ENCODE measurements at regions not wholly inside any gene's neighbourhood (a gene's known extent, or its start where the extent isn't known, plus 50 kb on each side); places are given as distances from the start of the nearest gene placed in this dataset.
"Not testable (repeated sequence)": the region's sequence is repeated elsewhere in the genome, so short reads cannot be mapped to it uniquely, and the experiment has no call there.

DNA sequence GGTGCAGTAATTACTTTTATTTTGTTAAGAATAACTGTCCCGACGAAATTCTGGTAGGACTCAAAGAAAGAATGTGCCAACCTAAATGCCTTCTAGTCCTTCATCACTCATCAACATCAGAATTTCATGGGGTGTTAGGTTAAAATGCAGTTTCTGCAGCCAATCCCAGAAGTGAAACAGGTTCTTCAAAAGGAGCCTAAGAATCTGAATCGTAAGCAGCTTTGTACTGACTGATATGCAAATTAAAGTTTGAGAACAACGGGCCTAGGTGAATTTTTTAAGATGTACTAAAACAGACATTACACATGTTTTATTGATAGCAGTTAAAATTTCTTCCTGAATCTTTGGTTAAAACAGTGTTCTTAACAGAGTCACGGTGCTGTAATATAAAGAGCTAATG is 140.3 kb upstream of the ZC3H15 start:
- DNase-seq (ENCODE audit: low spot score in 2 of 2): no peak
- no peak for TF ChIP-seq POLR2A (IDR thresholded peaks at IDR 0.05)
- TF ChIP-seq, protein P1, sequence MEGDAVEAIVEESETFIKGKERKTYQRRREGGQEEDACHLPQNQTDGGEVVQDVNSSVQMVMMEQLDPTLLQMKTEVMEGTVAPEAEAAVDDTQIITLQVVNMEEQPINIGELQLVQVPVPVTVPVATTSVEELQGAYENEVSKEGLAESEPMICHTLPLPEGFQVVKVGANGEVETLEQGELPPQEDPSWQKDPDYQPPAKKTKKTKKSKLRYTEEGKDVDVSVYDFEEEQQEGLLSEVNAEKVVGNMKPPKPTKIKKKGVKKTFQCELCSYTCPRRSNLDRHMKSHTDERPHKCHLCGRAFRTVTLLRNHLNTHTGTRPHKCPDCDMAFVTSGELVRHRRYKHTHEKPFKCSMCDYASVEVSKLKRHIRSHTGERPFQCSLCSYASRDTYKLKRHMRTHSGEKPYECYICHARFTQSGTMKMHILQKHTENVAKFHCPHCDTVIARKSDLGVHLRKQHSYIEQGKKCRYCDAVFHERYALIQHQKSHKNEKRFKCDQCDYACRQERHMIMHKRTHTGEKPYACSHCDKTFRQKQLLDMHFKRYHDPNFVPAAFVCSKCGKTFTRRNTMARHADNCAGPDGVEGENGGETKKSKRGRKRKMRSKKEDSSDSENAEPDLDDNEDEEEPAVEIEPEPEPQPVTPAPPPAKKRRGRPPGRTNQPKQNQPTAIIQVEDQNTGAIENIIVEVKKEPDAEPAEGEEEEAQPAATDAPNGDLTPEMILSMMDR (IDR thresholded peaks at IDR 0.05): no peak
- TF ChIP-seq EP300 (IDR thresholded peaks at IDR 0.05): no peak
- H3K4me1 ChIP-seq: peaks cover 0 to 14% (median 3%) of the 10 kb centered on the region in 4 donors
- H3K9me3 ChIP-seq: no peaks in the 10 kb centered on the region
- H3K27ac ChIP-seq: no peak overlapping the region
- 61 to 63% methylated on average over 5 of the region's 5 CpGs for WGBS, 2 donors
- H3K36me3 ChIP-seq: no peaks in the 10 kb centered on the region
- no peak overlapping the region for H3K4me3 ChIP-seq
- no peaks in the 10 kb centered on the region for H3K27me3 ChIP-seq

DNA sequence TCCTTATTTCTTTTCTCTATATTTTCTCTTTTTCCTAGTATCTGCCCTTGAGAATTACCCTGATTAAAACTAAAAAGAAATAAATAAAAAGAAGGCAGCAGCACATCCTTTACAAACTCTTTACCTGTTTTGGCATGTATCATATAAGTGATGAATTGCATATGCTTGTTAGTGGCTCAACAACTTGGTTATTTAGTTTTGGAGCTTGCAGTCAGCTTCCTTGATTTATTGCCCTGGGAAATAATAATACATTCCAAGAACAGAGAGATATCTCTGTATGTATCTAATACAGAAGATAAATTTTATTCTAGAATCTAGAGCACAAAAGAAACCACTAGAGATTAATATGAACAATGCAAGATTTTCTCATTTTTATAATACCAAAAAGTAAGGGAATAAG is 139.8 kb upstream of the ZC3H15 start:
- H3K27me3 ChIP-seq: no peaks in the 10 kb centered on the region
- H3K9me3 ChIP-seq: no peaks in the 10 kb centered on the region

DNA sequence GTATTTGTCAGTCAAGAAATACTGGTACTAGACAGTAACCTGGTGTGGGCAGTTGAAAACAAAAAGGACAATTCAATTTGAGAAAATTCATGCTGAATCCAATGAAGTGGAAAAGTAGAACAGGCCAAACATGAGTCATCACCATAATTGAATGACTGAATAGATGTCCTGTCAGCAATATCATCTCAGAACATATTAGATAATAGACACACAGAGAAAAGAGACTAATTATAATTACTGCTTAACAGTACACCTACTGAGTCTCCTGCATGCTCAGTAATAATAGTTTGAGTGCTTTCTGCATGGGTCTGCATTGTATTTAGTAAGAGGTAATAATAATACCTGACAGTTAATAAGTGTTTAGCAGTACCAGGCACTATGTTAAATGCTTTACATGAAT is 138.6 kb upstream of the ZC3H15 start:
- no peak for DNase-seq (ENCODE audit: low spot score in 2 of 2)
- peaks cover 0 to 6% (median 0%) of the 10 kb centered on the region in 4 donors for H3K9me3 ChIP-seq
- H3K27me3 ChIP-seq: no peaks in the 10 kb centered on the region
- H3K4me3 ChIP-seq: no peak overlapping the region
- no peaks in the 10 kb centered on the region for H3K36me3 ChIP-seq
- TF ChIP-seq EP300 (IDR thresholded peaks at IDR 0.05) (no peak), POLR2A (IDR thresholded peaks at IDR 0.05) (no peak)
- TF ChIP-seq, protein P1 (IDR thresholded peaks at IDR 0.05): no peak
- peaks cover 0 to 14% (median 3%) of the 10 kb centered on the region in 4 donors for H3K4me1 ChIP-seq
- no peak overlapping the region for H3K27ac ChIP-seq

More for the DNA sequence above, 139.8 kb upstream of the ZC3H15 start:
- DNase-seq (ENCODE audit: low spot score in 2 of 2): no peak
- no peaks in the 10 kb centered on the region for H3K36me3 ChIP-seq
- no peak for TF ChIP-seq POLR2A (IDR thresholded peaks at IDR 0.05)
- no peak for TF ChIP-seq EP300 (IDR thresholded peaks at IDR 0.05)
- TF ChIP-seq, protein P1 (IDR thresholded peaks at IDR 0.05): no peak
- no peak overlapping the region for H3K4me3 ChIP-seq
- no peak overlapping the region for H3K27ac ChIP-seq
- H3K4me1 ChIP-seq: peaks cover 0 to 14% (median 3%) of the 10 kb centered on the region in 4 donors

DNA sequence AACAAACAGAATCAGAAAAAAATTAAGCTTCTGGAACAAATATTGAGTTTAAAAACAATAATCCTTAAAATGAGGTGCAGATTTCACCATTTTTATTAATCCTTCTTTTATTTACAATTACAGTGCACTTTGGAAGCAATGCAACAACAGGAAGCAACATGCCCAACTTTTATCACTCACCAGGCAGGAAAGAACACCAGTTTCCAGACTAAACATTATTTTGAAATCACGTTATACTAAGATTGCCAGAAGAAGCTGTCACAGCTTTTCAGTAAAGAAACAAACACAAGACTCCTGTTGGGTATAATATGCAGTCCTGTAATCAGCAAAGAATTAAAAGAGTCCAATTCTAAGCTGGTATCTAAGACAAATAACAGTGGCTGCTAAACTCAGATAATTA is 137.9 kb upstream of the ZC3H15 start:
- Histone ChIP-seq H3K9me3 (peaks cover 0 to 12% (median 0%) of the 10 kb centered on the region in 4 donors), H3K36me3 (no peaks in the 10 kb centered on the region), H3K4me1 (peaks cover 0 to 14% (median 3%) of the 10 kb centered on the region in 4 donors), H3K27me3 (no peaks in the 10 kb centered on the region), H3K27ac (no peak overlapping the region), H3K4me3 (no peak overlapping the region)
- TF ChIP-seq, protein P1 (IDR thresholded peaks at IDR 0.05): no peak
- TF ChIP-seq EP300 (IDR thresholded peaks at IDR 0.05) (no peak), POLR2A (IDR thresholded peaks at IDR 0.05) (no peak)
- WGBS, 2 donors: 33 to 41% methylated on average over 1 of the region's 1 CpG
- DNase-seq (ENCODE audit: low spot score in 2 of 2): no peak

DNA sequence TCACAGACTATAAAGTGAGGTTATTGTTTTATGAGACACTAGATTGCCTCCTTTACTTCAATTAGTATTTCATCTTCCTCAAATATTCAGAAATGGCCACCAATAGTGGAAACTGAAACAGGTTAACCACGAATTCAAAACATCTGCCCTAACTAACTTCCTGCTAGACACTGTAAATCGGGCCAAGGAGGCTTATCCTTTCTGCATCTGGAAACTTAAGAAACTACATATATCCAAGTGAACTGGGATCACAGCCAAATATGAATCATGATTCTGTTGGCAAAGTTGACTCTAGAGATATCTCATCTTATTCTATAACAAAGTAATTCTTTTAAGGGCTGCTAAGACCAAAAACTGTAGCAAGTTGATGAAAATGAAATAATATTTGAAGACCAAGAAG is 136.6 kb upstream of the ZC3H15 start:
- Histone ChIP-seq H3K4me1 (peaks cover 0 to 14% (median 3%) of the 10 kb centered on the region in 4 donors), H3K4me3 (no peak overlapping the region), H3K9me3 (peaks cover 0 to 23% (median 0%) of the 10 kb centered on the region in 4 donors), H3K36me3 (peaks cover 0 to 3% (median 0%) of the 10 kb centered on the region in 3 donors), H3K27me3 (no peaks in the 10 kb centered on the region), H3K27ac (no peak overlapping the region)
- 38 to 46% methylated on average over 2 of the region's 2 CpGs for WGBS, 2 donors
- TF ChIP-seq, protein P1 (IDR thresholded peaks at IDR 0.05): no peak
- TF ChIP-seq POLR2A (IDR thresholded peaks at IDR 0.05) (no peak), EP300 (IDR thresholded peaks at IDR 0.05) (no peak)
- DNase-seq (ENCODE audit: low spot score in 2 of 2): no peak

DNA sequence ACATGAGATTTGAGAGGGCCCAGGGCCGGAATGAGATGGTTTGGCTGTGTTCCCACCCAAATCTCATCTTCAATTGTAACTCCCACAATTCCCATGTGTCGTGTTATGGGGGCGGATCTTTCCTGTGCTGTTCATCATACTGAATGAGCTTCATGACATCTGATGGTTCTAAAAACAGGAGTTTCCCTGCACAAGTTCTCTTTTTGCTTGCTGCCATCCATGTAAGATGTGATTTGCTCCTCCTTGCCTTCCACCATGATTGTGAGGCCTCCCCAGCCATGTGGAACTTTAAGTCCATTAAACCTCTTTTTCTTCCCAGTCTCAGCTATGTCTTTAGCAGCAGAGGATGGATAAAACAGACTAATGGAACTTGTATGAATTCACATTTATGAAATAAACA is 131.9 kb upstream of the ZC3H15 start:
- WGBS, 2 donors: 79 to 90% methylated on average over 3 of the region's 3 CpGs
- not testable (repeated sequence) for DNase-seq (ENCODE audit: low spot score in 2 of 2)

More for the DNA sequence above, 131.9 kb upstream of the ZC3H15 start:
- H3K9me3 ChIP-seq: peaks cover 0 to 23% (median 0%) of the 10 kb centered on the region in 4 donors
- H3K36me3 ChIP-seq, H3K27me3 ChIP-seq, H3K27ac ChIP-seq, H3K4me3 ChIP-seq, H3K4me1 ChIP-seq: not testable (repeated sequence)
